K562 (cell line): ENCODE measurements at regions not wholly inside any gene's neighbourhood (a gene's known extent, or its start where the extent isn't known, plus 50 kb on each side); places are given as distances from the start of the nearest gene placed in this dataset.

Experiments
- CTCF ChIP-seq, 3 experiments: IDR thresholded peaks in 2 of 3; conservative IDR thresholded peaks in 1 of 3; 2 replicates each; pipeline ENCODE4 v1.5.1; 2011 to 2012; ENCODE audit warnings: low read length in 3 of 3, mild to moderate bottlenecking in 3 of 3, control low read depth in 2 of 3, improper control_type of control experiment in 1 of 3, inconsistent platforms in 1 of 3, low read depth in 1 of 3, mixed read lengths in 1 of 3, moderate library complexity in 1 of 3; ENCODE audit not compliant: insufficient read depth in 2 of 3
- EZH2 ChIP-seq: IDR thresholded peaks from 2 replicates; pipeline ENCODE4 v1.6.1; 2012; ENCODE audit warnings: low read depth, mild to moderate bottlenecking, inconsistent platforms, low read length, borderline replicate concordance
- FOXJ3 ChIP-seq: sonication (generic); formaldehyde crosslinking; IDR thresholded peaks from 2 replicates; pipeline ENCODE4 v1.4.0; 2020; ENCODE audit warnings: mild to moderate bottlenecking, missing genetic modification reagents
- JUND ChIP-seq, 2 experiments: IDR thresholded peaks; 2 replicates in 1 of 2; 3 replicates in 1 of 2; pipeline ENCODE4 v1.6.1; 2011; ENCODE audit warnings: borderline replicate concordance in 2 of 2, low read depth in 2 of 2, low read length in 2 of 2, improper control_type of control experiment in 1 of 2, missing biosample characterization in 1 of 2, missing genetic modification characterization in 1 of 2, missing genetic modification reagents in 1 of 2
- MCM2 ChIP-seq: fragments of 450-650 bp; IDR thresholded peaks from 2 replicates; pipeline ENCODE4 v1.6.1; 2017; ENCODE audit warnings: low read depth, mild to moderate bottlenecking
- MYC ChIP-seq, 2 experiments: fragments of 250-450 bp in 1 of 2; sonication (Bioruptor Pico) in 1 of 2; IDR thresholded peaks; 2 replicates each; pipeline versions ENCODE4 v1.5.1 to v1.6.1; 2012 to 2021; ENCODE audit warnings: low read depth in 2 of 2, borderline replicate concordance in 1 of 2, improper control_type of control experiment in 1 of 2, low read length in 1 of 2, mild to moderate bottlenecking in 1 of 2, moderate library complexity in 1 of 2
- POLR2A ChIP-seq: fragments of 450-650 bp; conservative IDR thresholded peaks from 2 replicates; pipeline ENCODE4 v1.6.1; 2016
- SIX5 ChIP-seq, 2 experiments: IDR thresholded peaks; 2 replicates each; pipeline ENCODE4 v1.6.1; 2011; ENCODE audit warnings: low read length in 2 of 2, borderline replicate concordance in 1 of 2, low read depth in 1 of 2, mild to moderate bottlenecking in 1 of 2, moderate library complexity in 1 of 2; ENCODE audit not compliant: insufficient read depth in 1 of 2
- STAT6 ChIP-seq: sonication (generic); formaldehyde crosslinking; IDR thresholded peaks from 2 replicates; pipeline ENCODE4 v1.8.1; 2023; ENCODE audit warnings: mild to moderate bottlenecking, missing genetic modification reagents
- TAF1 ChIP-seq: IDR thresholded peaks from 2 replicates; pipeline ENCODE4 v1.6.1; 2011; ENCODE audit warnings: mild to moderate bottlenecking, low read length, moderate library complexity; ENCODE audit not compliant: insufficient read depth, control insufficient read depth, severe bottlenecking; ENCODE audit errors: extremely low read depth
- ZNF174 ChIP-seq: fragments of 250-450 bp; sonication (Bioruptor Pico); IDR thresholded peaks from 2 replicates; pipeline ENCODE4 v1.4.0; 2020; ENCODE audit warnings: mild to moderate bottlenecking

- TF ChIP-seq SIX5 (IDR thresholded peaks at IDR 0.05; ENCODE audit: borderline replicate concordance in 1 of 2, insufficient read depth in 1 of 2, low read depth in 1 of 2, low read length in 2 of 2) (no peak), STAT6 (CRISPR knock-in tag) (no peak), CTCF (IDR thresholded peaks at IDR 0.05 in 2 of 3, conservative IDR thresholded peaks at IDR 0.05 in 1 of 3; ENCODE audit: insufficient read depth in 2 of 3, low read depth in 1 of 3, low read length in 3 of 3) (no peak), TAF1 (no peak), MYC (IDR thresholded peaks at IDR 0.05; ENCODE audit: low read depth, low read length) (no peak), MYC (CRISPR knock-in tag; IDR thresholded peaks at IDR 0.05; ENCODE audit: borderline replicate concordance, low read depth) (no peak), POLR2A (no peak), FOXJ3 (CRISPR knock-in tag) (no peak), EZH2 (no peak), MCM2 (no peak), ZNF174 (CRISPR knock-in tag) (no peak), JUND (IDR thresholded peaks at IDR 0.05; ENCODE audit: borderline replicate concordance, low read depth, low read length) (no peak), JUND (tag; IDR thresholded peaks at IDR 0.05; ENCODE audit: borderline replicate concordance, low read depth, low read length) (no peak)
These were observed 1102.2 kb upstream of the GYPC start for GRCh38 chr2:125553768-125554167.
